Neuronal stem cell (in vitro differentiated cells): ENCODE measurements at regions not wholly inside any gene's neighbourhood (a gene's known extent, or its start where the extent isn't known, plus 50 kb on each side); places are given as distances from the start of the nearest gene placed in this dataset.

Experiments
- DNase-seq: peaks from one replicate; pipeline ENCODE4 v3.0.0-alpha.2; 2013; ENCODE audit warnings: low spot score
- H2AFZ ChIP-seq: one replicate; pipeline ENCODE4 v1.6.1; 2013; ENCODE audit warnings: mild to moderate bottlenecking, low read length, inconsistent platforms
- H2AK5ac ChIP-seq: 2 replicates; pipeline ENCODE4 v1.6.1; 2013; ENCODE audit warnings: low read depth, mild to moderate bottlenecking, inconsistent platforms, low read length, moderate library complexity, mixed read lengths
- H2BK120ac ChIP-seq: 2 replicates; pipeline ENCODE4 v1.6.1; 2013; ENCODE audit warnings: low read depth, mild to moderate bottlenecking, inconsistent platforms, low read length, moderate library complexity, mixed read lengths
- H2BK12ac ChIP-seq: one replicate; pipeline ENCODE4 v1.6.1; 2013; ENCODE audit warnings: low read length, inconsistent platforms
- H2BK15ac ChIP-seq: 2 replicates; pipeline ENCODE4 v1.6.1; 2013; ENCODE audit warnings: mild to moderate bottlenecking, low read length, inconsistent platforms, mixed read lengths
- H2BK5ac ChIP-seq: one replicate; pipeline ENCODE4 v1.6.1; 2013; ENCODE audit warnings: inconsistent platforms, mild to moderate bottlenecking, low read length, moderate library complexity
- H3K14ac ChIP-seq: one replicate; pipeline ENCODE4 v1.6.1; 2013; ENCODE audit warnings: low read length, inconsistent platforms
- H3K18ac ChIP-seq: 2 replicates; pipeline ENCODE4 v1.6.1; 2013; ENCODE audit warnings: low read length, inconsistent platforms
- H3K23ac ChIP-seq: 2 replicates; pipeline ENCODE4 v1.6.1; 2013; ENCODE audit warnings: low read depth, mild to moderate bottlenecking, mixed read lengths, low read length, inconsistent platforms; ENCODE audit not compliant: poor library complexity
- H3K27ac ChIP-seq: replicated peaks from 3 replicates; pipeline ENCODE4 v1.5.1; 2013; ENCODE audit warnings: low read length, inconsistent platforms
- H3K27me3 ChIP-seq, 3 experiments: 2 replicates each; pipeline ENCODE4 v1.6.1; 2013; ENCODE audit warnings: low read length in 3 of 3, mild to moderate bottlenecking in 2 of 3, inconsistent platforms in 1 of 3, low read depth in 1 of 3, mixed read lengths in 1 of 3, moderate library complexity in 1 of 3; ENCODE audit not compliant: control insufficient read depth in 3 of 3, insufficient read depth in 3 of 3
- H3K36me3 ChIP-seq, 2 donors: replicated peaks in 1 of 2; 2 replicates each; pipeline ENCODE4 v1.6.1; 2013; ENCODE audit warnings: low read length in 2 of 2; ENCODE audit not compliant: control insufficient read depth in 2 of 2, insufficient read depth in 2 of 2
- H3K4ac ChIP-seq: 2 replicates; pipeline ENCODE4 v1.6.1; 2013; ENCODE audit warnings: inconsistent platforms, mild to moderate bottlenecking, low read length, moderate library complexity
- H3K4me1 ChIP-seq, 2 donors: 1 replicate in 1 of 2; 2 replicates in 1 of 2; pipeline ENCODE4 v1.6.1; 2013; ENCODE audit warnings: low read length in 2 of 2, low read depth in 1 of 2; ENCODE audit not compliant: control insufficient read depth in 2 of 2, insufficient read depth in 1 of 2
- H3K4me2 ChIP-seq: one replicate; pipeline ENCODE4 v1.6.1; 2013; ENCODE audit warnings: mild to moderate bottlenecking, low read length, inconsistent platforms; ENCODE audit not compliant: insufficient read depth, poor library complexity, severe bottlenecking
- H3K4me3 ChIP-seq, 2 donors: 2 replicates each; pipeline ENCODE4 v1.5.1; 2013; ENCODE audit warnings: low read length in 2 of 2, mild to moderate bottlenecking in 2 of 2, inconsistent platforms in 1 of 2, moderate library complexity in 1 of 2
- H3K79me1 ChIP-seq: one replicate; pipeline ENCODE4 v1.6.1; 2013; ENCODE audit warnings: low read depth, mild to moderate bottlenecking, inconsistent platforms, low read length, moderate library complexity
- H3K9ac ChIP-seq: one replicate; pipeline ENCODE4 v1.6.1; 2013; ENCODE audit warnings: mild to moderate bottlenecking, low read depth, low read length, inconsistent platforms; ENCODE audit not compliant: poor library complexity
- H3K9me3 ChIP-seq, 2 donors: replicated peaks in 1 of 2; 2 replicates each; pipeline versions ENCODE3 to v1.6.1; 2013; ENCODE audit warnings: low read length in 2 of 2, mild to moderate bottlenecking in 2 of 2, inconsistent platforms in 1 of 2, low read depth in 1 of 2, mixed read lengths in 1 of 2, moderate library complexity in 1 of 2; ENCODE audit not compliant: control insufficient read depth in 2 of 2, insufficient read depth in 1 of 2
- H4K8ac ChIP-seq: one replicate; pipeline ENCODE4 v1.6.1; 2013; ENCODE audit warnings: low read depth, mild to moderate bottlenecking, inconsistent platforms, low read length, moderate library complexity
- H4K91ac ChIP-seq: one replicate; pipeline ENCODE4 v1.6.1; 2013; ENCODE audit warnings: low read length, low read depth, mild to moderate bottlenecking, inconsistent platforms; ENCODE audit not compliant: poor library complexity
- WGBS, 2 donors: extraction: QIAGEN DNeasy Blood & Tissue Kit; methylation state at CpG; one replicate each; pipeline ENCODE4 v1.1.7; 2013; ENCODE audit warnings: missing lambda C conversion rate in 2 of 2, mixed read lengths in 1 of 2; ENCODE audit not compliant: insufficient read length in 2 of 2, insufficient replicate concordance in 1 of 2; ENCODE audit errors: extremely low coverage in 2 of 2; 5-methylcytosine and 5-hydroxymethylcytosine counted together

DNA sequence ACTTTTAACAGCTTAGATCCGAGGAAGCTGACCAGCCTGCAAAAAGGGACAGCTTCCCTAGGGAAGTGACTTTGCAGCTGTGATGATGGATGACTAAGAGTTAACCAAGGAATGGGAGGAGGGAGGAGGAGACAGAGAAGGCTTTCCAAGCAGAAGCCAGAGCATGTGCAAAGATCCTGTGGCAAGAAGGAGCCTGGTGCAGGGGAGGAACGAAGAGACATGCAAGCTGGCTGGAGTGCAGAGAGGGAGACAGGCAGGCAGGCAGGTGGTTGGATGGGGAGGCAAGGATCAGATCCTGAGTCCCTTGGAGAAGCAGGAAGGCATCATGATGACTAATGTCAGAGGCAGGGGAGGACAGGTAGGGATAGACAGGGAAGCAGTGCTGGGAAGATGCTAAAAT lies 148.8 kb downstream of the PFKFB3 start:
- Histone ChIP-seq H3K27me3 (no peaks in the 10 kb centered on the region), H3K18ac (no peak overlapping the region), H3K27ac (no peak overlapping the region), H3K4ac (no peak overlapping the region), H3K9ac (no peak overlapping the region), H2BK120ac (no peak overlapping the region), H3K36me3 (no peaks in the 10 kb centered on the region), H3K14ac (no peak overlapping the region), H3K4me2 (no peak overlapping the region), H2BK15ac (no peak overlapping the region), H2AK5ac (no peak overlapping the region), H2BK5ac (no peak overlapping the region), H3K9me3 (peaks cover 4 to 6% of the 10 kb centered on the region in 2 donors), H4K91ac (no peak overlapping the region), H3K4me1 (peaks cover 0 to 2% of the 10 kb centered on the region in 2 donors), H3K4me3 (no peak overlapping the region), H2BK12ac (no peak overlapping the region), H2AFZ (no peak overlapping the region), H4K8ac (no peak overlapping the region), H3K79me1 (no peaks in the 10 kb centered on the region), H3K23ac (no peak overlapping the region)
- no peak for DNase-seq
- no CpG with 5 or more reads among the region's 2 CpGs for WGBS, 2 donors

DNA sequence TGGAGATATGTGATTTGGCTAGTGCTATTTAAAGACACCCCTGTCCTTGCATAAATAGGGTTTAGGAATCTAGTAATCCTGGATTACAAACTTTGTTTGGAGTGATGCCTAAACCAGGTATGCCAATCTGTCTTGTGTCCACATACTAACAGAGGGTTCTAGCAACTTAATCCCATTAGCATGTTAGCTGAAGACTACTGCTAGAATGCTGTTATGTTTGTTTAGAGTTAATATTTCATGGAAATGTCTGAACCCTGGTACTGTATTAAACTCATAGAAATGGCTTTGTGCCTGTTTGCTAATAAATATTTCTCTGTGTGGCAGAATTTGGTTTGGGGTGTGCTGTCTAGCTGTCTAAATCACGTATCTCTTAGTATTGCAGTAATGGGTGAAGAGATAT lies 150.8 kb downstream of the PFKFB3 start:
- Histone ChIP-seq H4K8ac (no peak overlapping the region), H3K14ac (no peak overlapping the region), H3K4me2 (no peak overlapping the region), H2BK5ac (no peak overlapping the region), H3K18ac (no peak overlapping the region), H2AFZ (no peak overlapping the region), H3K79me1 (no peaks in the 10 kb centered on the region), H3K27ac (no peak overlapping the region), H2AK5ac (no peak overlapping the region), H2BK12ac (no peak overlapping the region), H3K27me3 (no peaks in the 10 kb centered on the region), H3K4ac (no peak overlapping the region), H2BK120ac (no peak overlapping the region), H3K4me3 (no peak overlapping the region), H3K9me3 (peaks cover 4 to 7% of the 10 kb centered on the region in 2 donors), H3K4me1 (no peaks in the 10 kb centered on the region), H4K91ac (no peak overlapping the region), H3K36me3 (no peaks in the 10 kb centered on the region), H3K23ac (no peak overlapping the region), H2BK15ac (no peak overlapping the region), H3K9ac (no peak overlapping the region)
- WGBS, 2 donors, result no CpG with 5 or more reads among the region's 1 CpG
- no peak for DNase-seq

DNA sequence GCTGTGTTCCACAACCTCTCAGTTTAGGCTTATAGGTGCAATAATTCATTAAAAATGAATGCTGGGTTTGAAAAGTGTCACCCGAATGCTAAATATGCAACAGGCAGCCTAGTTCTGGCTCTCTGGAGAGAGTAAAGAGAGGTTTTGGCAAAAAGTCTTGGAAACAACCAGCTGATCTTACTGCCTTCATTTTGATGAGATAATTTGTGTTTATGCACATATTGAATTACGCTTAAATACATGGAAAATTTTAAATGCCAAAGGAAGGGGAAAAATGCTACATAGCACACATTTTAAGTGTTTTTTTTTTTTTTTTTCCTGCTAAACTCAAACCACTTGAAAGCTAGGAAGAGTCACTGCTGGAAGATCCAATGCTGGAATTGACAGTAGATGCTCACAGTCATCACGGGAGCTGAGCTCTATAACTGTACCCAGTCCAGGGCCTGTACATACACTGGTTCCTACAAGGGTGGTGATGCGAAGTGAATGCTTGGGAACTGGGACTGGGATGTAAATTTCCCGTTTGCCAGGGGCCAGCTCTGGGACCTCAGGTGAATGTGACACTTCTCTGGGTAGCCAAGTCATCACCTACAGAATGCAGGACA lies 151.5 kb downstream of the PFKFB3 start:
- Histone ChIP-seq H2BK120ac (no peak overlapping the region), H2BK12ac (no peak overlapping the region), H2AK5ac (no peak overlapping the region), H2BK15ac (no peak overlapping the region), H3K27me3 (no peaks in the 10 kb centered on the region), H3K27ac (no peak overlapping the region), H3K9ac (no peak overlapping the region), H4K91ac (no peak overlapping the region), H3K36me3 (no peaks in the 10 kb centered on the region), H4K8ac (no peak overlapping the region), H3K23ac (no peak overlapping the region), H3K4me2 (no peak overlapping the region), H3K4me3 (no peak overlapping the region), H3K9me3 (peaks cover 4 to 7% of the 10 kb centered on the region in 2 donors), H3K4ac (no peak overlapping the region), H2AFZ (no peak overlapping the region), H2BK5ac (no peak overlapping the region), H3K18ac (no peak overlapping the region), H3K14ac (no peak overlapping the region), H3K79me1 (no peaks in the 10 kb centered on the region), H3K4me1 (no peaks in the 10 kb centered on the region)
- no CpG with 5 or more reads among the region's 5 CpGs for WGBS, 2 donors
- DNase-seq, result no peak

DNA sequence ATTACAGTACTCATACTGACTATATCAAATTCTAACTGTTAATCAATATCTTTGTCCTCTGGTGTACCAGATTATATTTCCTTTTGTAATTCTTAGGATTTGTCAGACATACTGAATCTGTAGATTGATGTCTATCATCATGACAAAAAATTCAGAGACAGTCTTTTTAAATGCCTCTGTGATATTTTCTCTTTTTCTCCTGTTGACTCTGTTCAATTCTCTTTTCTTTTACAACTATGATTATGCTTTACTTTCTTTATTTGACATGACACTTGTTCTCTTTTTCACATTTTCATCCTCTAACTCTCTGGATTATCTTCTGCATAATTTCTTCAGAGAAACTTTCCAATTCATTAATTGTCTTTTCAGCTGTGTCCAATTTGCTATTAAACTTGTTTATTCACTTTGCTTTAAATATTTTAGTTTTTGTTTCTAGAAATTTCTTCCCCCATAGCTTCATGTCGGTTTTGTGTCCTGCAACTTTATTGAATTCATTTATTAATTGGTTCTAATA lies 153.6 kb downstream of the PFKFB3 start:
- no peak overlapping the region for H2AK5ac ChIP-seq
- no peak overlapping the region for H3K9ac ChIP-seq
- no peak overlapping the region for H3K4me2 ChIP-seq
- no peak overlapping the region for H2BK15ac ChIP-seq
- no peak overlapping the region for H3K23ac ChIP-seq
- no peak overlapping the region for H2BK120ac ChIP-seq
- no peak overlapping the region for H3K14ac ChIP-seq
- no CpG with 5 or more reads among the region's 1 CpG for WGBS, 2 donors
- H3K4me3 ChIP-seq, result no peak overlapping the region
- no peak overlapping the region for H2AFZ ChIP-seq
- peaks cover 2 to 7% of the 10 kb centered on the region in 2 donors for H3K9me3 ChIP-seq
- no peak overlapping the region for H2BK12ac ChIP-seq
- no peak overlapping the region for H2BK5ac ChIP-seq
- no peak overlapping the region for H3K27ac ChIP-seq
- no peak for DNase-seq
- no peaks in the 10 kb centered on the region for H3K27me3 ChIP-seq
- no peaks in the 10 kb centered on the region for H3K4me1 ChIP-seq
- no peak overlapping the region for H3K4ac ChIP-seq
- no peaks in the 10 kb centered on the region for H3K79me1 ChIP-seq
- no peak overlapping the region for H4K8ac ChIP-seq
- no peak overlapping the region for H4K91ac ChIP-seq
- no peaks in the 10 kb centered on the region for H3K36me3 ChIP-seq
- H3K18ac ChIP-seq, result no peak overlapping the region
